AG10803 (cell line): ENCODE measurements at regions not wholly inside any gene's neighbourhood (a gene's known extent, or its start where the extent isn't known, plus 50 kb on each side); places are given as distances from the start of the nearest gene placed in this dataset.

Experiments used
- DNase-seq: peaks from one replicate; pipeline ENCODE4 v3.0.0; 2010; ENCODE audit warnings: low read depth
- H3K4me3 ChIP-seq: 2 replicates; pipeline ENCODE4 v1.5.1; 2011; ENCODE audit warnings: mild to moderate bottlenecking, low read length, control low read depth
- TF ChIP-seq, protein P1 (sequence below): conservative IDR thresholded peaks from 2 replicates; pipeline ENCODE4 v1.5.1; 2011; ENCODE audit warnings: mild to moderate bottlenecking, low read length, control low read depth, inconsistent platforms

DNA sequence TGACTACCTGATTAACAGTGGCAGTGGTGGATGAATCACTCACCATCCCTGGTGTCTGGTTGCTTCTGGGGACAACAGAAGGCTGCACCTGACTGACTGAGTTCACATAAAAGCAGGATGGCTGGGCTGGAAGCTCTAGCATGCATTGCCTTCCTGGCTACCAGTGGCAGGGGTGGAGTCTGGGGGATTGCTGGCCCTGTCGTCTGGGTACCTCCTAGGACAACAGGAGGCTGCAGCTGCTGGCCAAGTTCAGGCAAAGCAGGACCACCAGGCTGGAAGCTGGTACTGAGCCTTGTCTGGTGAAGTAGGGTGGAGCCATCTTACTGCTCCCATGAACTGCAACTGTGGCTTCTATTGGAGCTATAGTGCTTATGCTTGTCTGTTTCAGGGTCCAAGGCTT lies 480.8 kb upstream of the CTNND2 start:
- TF ChIP-seq, protein P1, sequence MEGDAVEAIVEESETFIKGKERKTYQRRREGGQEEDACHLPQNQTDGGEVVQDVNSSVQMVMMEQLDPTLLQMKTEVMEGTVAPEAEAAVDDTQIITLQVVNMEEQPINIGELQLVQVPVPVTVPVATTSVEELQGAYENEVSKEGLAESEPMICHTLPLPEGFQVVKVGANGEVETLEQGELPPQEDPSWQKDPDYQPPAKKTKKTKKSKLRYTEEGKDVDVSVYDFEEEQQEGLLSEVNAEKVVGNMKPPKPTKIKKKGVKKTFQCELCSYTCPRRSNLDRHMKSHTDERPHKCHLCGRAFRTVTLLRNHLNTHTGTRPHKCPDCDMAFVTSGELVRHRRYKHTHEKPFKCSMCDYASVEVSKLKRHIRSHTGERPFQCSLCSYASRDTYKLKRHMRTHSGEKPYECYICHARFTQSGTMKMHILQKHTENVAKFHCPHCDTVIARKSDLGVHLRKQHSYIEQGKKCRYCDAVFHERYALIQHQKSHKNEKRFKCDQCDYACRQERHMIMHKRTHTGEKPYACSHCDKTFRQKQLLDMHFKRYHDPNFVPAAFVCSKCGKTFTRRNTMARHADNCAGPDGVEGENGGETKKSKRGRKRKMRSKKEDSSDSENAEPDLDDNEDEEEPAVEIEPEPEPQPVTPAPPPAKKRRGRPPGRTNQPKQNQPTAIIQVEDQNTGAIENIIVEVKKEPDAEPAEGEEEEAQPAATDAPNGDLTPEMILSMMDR, result no peak
- DNase-seq, result no peak
- H3K4me3 ChIP-seq, result no peak overlapping the region

DNA sequence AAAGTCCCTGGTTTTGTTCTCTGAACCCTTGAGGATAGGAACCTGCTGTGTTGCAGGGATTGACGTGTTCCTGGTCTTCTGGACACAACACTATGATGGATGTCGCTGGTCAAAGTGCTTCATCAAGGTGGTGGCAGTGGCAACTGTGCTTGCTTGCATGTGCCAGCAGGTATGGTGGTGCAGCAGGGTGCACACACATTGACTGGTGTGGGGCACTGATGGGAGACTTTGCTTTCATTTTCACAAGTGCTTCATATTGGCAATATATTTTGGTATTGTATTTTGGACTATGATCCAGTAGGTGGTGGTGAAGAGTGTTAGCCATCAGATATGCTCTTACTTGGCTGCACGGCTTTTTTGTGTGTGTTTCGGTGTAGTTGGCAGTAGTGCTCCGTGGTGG lies 479.8 kb upstream of the CTNND2 start:
- TF ChIP-seq, protein P1, result no peak
- no peak for DNase-seq
- H3K4me3 ChIP-seq, result no peak overlapping the region

DNA sequence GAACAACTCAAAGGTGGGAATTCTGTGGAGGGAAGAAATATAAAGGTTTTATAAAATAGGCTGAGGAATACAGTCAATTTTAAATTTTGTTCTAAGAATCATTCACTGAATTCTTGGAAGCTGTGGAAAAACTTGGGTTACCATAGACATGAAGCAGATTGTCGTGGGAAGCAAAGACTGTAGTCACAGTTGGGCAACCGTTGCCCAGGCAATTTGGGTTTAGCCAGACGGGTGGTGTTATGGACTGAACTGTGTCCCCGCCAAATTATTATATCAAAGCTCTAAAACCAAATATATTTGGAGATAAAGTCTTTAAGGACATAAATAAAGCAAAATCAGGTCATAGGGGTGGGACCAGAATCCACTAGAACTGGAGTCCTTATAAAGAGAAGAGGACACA lies 463.7 kb upstream of the CTNND2 start:
- TF ChIP-seq, protein P1, result no peak
- H3K4me3 ChIP-seq, result no peak overlapping the region
- no peak for DNase-seq

DNA sequence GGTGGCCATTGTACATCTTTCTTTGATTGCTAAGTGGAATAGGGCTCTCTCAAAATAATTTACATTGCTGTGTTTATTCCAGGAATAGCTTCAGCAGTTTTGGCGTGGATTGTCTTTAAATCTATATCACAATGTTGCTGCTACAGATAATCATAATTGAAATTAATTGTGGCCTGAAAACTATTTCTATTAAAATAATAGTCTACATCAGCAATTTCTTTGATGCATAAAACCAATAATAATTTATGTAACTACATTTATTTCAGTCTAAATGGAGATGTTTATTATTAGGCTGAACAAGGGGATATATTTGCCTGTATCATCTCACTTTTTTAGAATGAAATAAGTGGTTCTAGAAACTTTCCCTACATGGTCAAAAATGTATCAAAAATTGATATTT lies 456.0 kb upstream of the CTNND2 start:
- DNase-seq, result no peak
- H3K4me3 ChIP-seq, result no peak overlapping the region
- TF ChIP-seq, protein P1, result no peak

DNA sequence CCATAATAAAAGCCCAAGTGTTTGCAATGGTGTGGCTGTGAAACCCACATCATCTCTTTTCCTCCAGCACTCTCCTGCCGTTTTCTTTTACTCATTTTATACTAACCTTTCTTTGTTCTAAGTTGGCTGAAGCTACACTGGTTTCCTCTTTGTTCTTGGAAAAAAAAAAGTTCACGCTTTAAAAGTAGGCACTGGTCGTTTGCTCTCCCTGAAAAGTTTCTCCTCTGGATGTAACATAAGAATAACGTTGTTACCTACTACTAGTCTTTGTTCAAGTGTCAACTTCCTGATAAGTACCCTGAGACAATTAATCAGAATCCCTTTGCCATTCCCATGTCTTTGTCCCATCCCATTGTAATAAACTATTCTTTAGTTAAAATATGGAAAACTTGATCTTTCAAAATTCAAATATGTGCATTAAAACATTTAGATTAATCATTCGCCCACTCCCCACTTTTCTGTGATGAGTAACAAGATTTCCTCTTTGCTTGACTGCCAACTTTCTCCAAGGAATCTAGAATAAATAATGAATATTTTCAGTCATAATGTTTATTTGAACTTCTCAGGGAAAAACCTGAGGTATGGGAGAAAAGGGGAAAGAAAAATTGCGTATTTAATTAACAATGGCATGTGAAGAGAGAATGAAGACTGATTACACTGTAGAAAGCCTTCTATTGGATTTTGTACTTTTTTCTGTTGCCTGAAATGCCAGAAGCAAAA lies 454.3 kb upstream of the CTNND2 start:
- no peak for DNase-seq
- H3K4me3 ChIP-seq, result no peak overlapping the region
- TF ChIP-seq, protein P1, result no peak

DNA sequence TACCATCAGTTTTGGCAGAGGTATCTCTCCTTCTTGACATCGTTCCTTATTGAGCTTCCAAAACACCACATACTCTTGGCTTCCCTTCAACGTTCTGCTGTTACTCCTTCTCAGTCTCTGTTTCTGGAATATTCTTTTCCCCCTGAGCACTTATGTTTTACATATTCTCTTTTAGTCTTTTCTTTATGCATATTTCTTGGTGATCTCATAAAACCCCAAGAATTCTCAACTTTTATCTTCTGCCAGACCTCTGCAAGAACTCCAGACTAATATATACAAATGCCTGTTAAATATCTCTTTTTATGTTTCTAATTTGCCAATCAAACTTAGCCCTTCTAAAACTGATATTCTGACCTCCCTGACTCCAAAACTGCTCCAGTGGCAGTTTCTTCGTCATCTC lies 453.4 kb upstream of the CTNND2 start:
- DNase-seq, result no peak
- TF ChIP-seq, protein P1, result no peak

DNA sequence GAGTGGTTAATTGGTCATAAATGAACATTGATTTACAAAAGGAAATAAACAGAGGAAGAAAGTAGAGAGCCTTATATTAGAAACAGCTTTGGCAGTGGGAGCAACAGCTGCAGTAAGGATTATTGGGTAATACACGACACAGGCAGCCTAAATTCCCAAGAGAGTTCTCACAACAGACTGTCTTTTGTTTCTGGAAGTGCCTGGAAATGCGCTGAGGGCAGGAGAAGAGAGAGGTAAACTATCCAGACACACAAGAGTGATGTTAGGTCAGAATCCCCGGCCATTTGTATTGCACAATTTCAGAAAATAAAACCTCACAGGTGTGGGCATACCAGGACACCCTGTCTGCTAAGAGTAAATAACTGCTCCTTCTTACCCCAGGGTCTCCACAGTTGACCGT lies 450.4 kb upstream of the CTNND2 start:
- TF ChIP-seq, protein P1, result no peak
- DNase-seq, result no peak
- no peak overlapping the region for H3K4me3 ChIP-seq

More for the DNA sequence above, 453.4 kb upstream of the CTNND2 start:
- no peak overlapping the region for H3K4me3 ChIP-seq
